GM12874 (cell line): ENCODE measurements at regions not wholly inside any gene's neighbourhood (a gene's known extent, or its start where the extent isn't known, plus 50 kb on each side); places are given as distances from the start of the nearest gene placed in this dataset.

Experiments
- CTCF ChIP-seq: IDR thresholded peaks from 2 replicates; pipeline ENCODE4 v1.5.1; 2011; ENCODE audit warnings: low read depth, mild to moderate bottlenecking, control low read depth, low read length, moderate library complexity; ENCODE audit not compliant: insufficient read depth

GRCh38 chr9:13613296-13613695 lies 333.8 kb upstream of the MPDZ start:
- no peak for TF ChIP-seq CTCF

- no peak for TF ChIP-seq CTCF
These were observed 329.0 kb upstream of the MPDZ start for GRCh38 chr9:13608451-13608850.

GRCh38 chr9:13607481-13608441 lies 328.3 kb upstream of the MPDZ start:
- TF ChIP-seq CTCF = no peak

- no peak for TF ChIP-seq CTCF
These were observed 327.1 kb upstream of the MPDZ start for GRCh38 chr9:13606586-13606985.

- no peak for TF ChIP-seq CTCF
These were observed 324.4 kb upstream of the MPDZ start for GRCh38 chr9:13603921-13604320.

GRCh38 chr9:13598738-13599137 lies 319.2 kb upstream of the MPDZ start:
- TF ChIP-seq CTCF = no peak

GRCh38 chr9:13597427-13597826 lies 317.9 kb upstream of the MPDZ start:
- no peak for TF ChIP-seq CTCF
